Lower lobe of right lung (tissue), 2 donors: ENCODE measurements at regions not wholly inside any gene's neighbourhood (a gene's known extent, or its start where the extent isn't known, plus 50 kb on each side); places are given as distances from the start of the nearest gene placed in this dataset.

ENCODE experiments used
- ATAC-seq, 2 donors: fragments of 200-7000 bp; cut with Tn5 transposase; one replicate each; pipeline ENCODE4 v1.9.1; 2020 to 2022; ENCODE audit warnings: mild to moderate bottlenecking in 2 of 2, moderate library complexity in 2 of 2
- DNase-seq: peaks from one replicate; pipeline ENCODE4 v3.0.0-alpha.2; 2020
- H3K27ac ChIP-seq: fragments of 200-600 bp; one replicate; pipeline ENCODE4 v1.8.0; 2022
- H3K27me3 ChIP-seq: fragments of 200-600 bp; one replicate; pipeline ENCODE4 v1.8.0; 2022; ENCODE audit warnings: low read depth
- H3K36me3 ChIP-seq: fragments of 200-600 bp; one replicate; pipeline ENCODE4 v1.8.0; 2022; ENCODE audit warnings: mild to moderate bottlenecking
- H3K4me1 ChIP-seq: fragments of 200-600 bp; one replicate; pipeline ENCODE4 v1.8.0; 2022
- H3K4me3 ChIP-seq: fragments of 200-600 bp; one replicate; pipeline ENCODE4 v1.8.0; 2022; ENCODE audit warnings: mild to moderate bottlenecking
- H3K9me3 ChIP-seq: fragments of 200-600 bp; one replicate; pipeline ENCODE4 v1.8.0; 2022
- intact Hi-C: fragments of 100-400 bp; cut with DNase I; formaldehyde crosslinking; loops from one replicate; pipeline ENCODE4 v1.11.0; 2022
- TF ChIP-seq, protein P1 (sequence below): fragments of 200-600 bp; IDR thresholded peaks from one replicate; pipeline ENCODE4 v1.8.0; 2022; ENCODE audit warnings: antibody characterized with exemption, mild to moderate bottlenecking
- donor health status: DM: no; HTN: yes; CAD: no; lungs with severe emphysema.

DNA sequence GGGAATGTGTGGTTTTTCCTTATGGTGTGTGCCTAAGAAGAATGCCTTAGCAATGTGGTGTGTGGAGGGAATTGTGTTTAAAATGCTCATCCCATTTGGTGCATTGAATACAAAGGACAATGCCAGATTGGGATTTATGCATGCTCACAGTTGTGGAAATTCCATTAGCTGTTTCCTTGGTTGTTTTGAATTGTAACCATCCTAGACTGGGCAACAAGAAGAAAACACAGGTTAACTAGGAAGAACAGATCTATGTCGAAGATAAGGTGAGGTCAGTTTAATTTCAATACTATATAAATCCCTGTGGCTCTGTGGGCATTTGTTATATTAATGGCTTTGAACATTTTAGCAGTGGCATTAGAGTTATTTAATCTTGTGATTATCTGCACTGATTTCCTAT, 266.8 kb downstream of the MAT2B start:
- Histone ChIP-seq H3K36me3 (no peaks in the 10 kb centered on the region), H3K27ac (no peak overlapping the region), H3K4me1 (no peaks in the 10 kb centered on the region), H3K4me3 (no peak overlapping the region), H3K27me3 (no peaks in the 10 kb centered on the region), H3K9me3 (no peaks in the 10 kb centered on the region)
- TF ChIP-seq, protein P1, sequence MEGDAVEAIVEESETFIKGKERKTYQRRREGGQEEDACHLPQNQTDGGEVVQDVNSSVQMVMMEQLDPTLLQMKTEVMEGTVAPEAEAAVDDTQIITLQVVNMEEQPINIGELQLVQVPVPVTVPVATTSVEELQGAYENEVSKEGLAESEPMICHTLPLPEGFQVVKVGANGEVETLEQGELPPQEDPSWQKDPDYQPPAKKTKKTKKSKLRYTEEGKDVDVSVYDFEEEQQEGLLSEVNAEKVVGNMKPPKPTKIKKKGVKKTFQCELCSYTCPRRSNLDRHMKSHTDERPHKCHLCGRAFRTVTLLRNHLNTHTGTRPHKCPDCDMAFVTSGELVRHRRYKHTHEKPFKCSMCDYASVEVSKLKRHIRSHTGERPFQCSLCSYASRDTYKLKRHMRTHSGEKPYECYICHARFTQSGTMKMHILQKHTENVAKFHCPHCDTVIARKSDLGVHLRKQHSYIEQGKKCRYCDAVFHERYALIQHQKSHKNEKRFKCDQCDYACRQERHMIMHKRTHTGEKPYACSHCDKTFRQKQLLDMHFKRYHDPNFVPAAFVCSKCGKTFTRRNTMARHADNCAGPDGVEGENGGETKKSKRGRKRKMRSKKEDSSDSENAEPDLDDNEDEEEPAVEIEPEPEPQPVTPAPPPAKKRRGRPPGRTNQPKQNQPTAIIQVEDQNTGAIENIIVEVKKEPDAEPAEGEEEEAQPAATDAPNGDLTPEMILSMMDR = no peak
- intact Hi-C loops = no loop called here
- no peak for DNase-seq
- no peak for ATAC-seq

DNA sequence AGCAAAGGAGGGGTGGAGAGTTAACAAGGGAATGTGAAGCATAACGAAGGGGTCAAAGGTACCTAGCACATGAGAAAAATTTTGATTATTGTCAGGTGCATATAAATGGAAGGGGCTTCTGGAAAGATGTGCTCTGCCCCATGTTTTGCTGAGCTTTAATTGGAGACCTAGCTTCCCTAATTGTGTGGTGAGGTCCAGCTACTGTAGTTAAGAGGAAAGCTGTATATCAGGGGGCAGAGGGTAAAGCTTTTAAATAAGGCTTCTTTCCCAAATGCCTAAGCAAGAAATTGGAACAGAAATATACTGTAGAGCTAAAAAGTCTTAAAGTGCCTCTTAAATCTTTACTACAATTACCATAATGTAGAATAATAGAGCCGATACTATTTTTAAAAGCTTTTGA, 267.2 kb downstream of the MAT2B start:
- Histone ChIP-seq H3K4me3 (no peak overlapping the region), H3K36me3 (no peaks in the 10 kb centered on the region), H3K4me1 (no peaks in the 10 kb centered on the region), H3K27ac (no peak overlapping the region), H3K27me3 (no peaks in the 10 kb centered on the region), H3K9me3 (no peaks in the 10 kb centered on the region)
- TF ChIP-seq, protein P1 = no peak
- ATAC-seq = no peak
- DNase-seq = no peak
- intact Hi-C loops = no loop called here

DNA sequence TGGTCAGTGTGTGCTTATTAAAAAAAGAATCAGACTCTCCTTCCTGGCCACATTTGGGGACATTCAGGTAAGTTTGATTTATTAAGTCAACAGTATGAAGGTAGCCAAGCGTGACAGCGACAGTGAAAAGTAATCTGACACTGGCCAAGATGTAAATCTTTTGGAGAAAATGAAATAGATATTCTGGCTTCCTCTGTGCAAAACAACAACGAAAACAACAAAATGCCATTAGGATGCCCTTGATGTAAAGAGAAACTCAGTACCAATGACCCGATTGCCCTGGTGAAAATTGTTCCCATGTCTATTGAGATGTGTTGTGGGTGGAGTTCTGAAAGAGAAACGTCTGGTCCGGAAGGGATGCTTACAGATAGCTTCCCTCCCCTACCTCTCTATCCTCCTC, 267.8 kb downstream of the MAT2B start:
- no peaks in the 10 kb centered on the region for H3K9me3 ChIP-seq
- no peaks in the 10 kb centered on the region for H3K36me3 ChIP-seq
- H3K27me3 ChIP-seq = no peaks in the 10 kb centered on the region
- no peak for DNase-seq
- intact Hi-C loops = no loop called here
- no peaks in the 10 kb centered on the region for H3K4me1 ChIP-seq
- ATAC-seq = no peak
- no peak overlapping the region for H3K4me3 ChIP-seq
- TF ChIP-seq, protein P1 = no peak
- H3K27ac ChIP-seq = no peak overlapping the region

DNA sequence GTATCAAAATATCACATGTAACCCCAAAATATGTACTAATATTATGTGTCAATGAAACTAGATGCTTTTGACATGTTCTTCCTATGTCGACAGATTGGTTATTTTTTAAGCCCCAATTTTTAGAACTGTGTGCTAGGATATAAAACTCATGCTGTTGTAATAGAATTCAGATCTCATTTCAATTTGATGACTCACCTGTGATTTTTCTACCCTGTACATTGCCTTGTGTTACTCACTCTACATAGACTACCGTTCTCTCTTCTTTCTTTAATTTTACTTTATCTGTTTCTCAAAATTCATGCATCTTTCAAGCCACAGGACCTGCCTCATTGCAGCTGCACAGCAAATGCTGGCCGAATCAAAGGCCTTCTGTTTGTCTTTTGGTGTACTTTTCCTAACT, 284.5 kb downstream of the MAT2B start:
- TF ChIP-seq, protein P1 = no peak
- Histone ChIP-seq H3K36me3 (no peaks in the 10 kb centered on the region), H3K4me1 (no peaks in the 10 kb centered on the region), H3K9me3 (peaks cover 5% of the 10 kb centered on the region), H3K27me3 (no peaks in the 10 kb centered on the region), H3K4me3 (no peak overlapping the region), H3K27ac (no peak overlapping the region)
- ATAC-seq (no peak), DNase-seq (no peak)
- intact Hi-C loops = no loop called here

DNA sequence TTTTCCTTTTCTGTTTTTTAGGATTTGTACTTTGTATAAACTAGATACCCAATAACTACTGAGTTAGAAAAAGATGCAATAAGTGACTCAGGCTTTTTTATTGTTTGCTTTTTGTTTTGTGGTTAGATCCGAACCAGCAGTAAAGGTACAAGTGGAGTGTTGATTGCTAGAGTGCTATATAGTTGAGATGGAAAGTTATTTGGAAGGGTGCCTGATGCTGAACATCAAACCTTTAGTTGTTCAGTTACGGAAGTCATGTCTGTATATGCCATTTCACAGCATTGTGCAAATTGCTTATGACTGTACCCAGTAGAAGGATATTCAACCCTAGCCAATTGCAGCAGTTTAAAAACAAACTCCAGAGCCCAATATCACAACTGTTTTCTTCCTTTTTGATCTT, 285.1 kb downstream of the MAT2B start:
- H3K9me3 ChIP-seq = peaks cover 5% of the 10 kb centered on the region
- DNase-seq (no peak), ATAC-seq (no peak)
- H3K4me3 ChIP-seq = no peak overlapping the region
- TF ChIP-seq, protein P1 = no peak
- no peak overlapping the region for H3K27ac ChIP-seq
- no peaks in the 10 kb centered on the region for H3K27me3 ChIP-seq
- no peaks in the 10 kb centered on the region for H3K4me1 ChIP-seq
- intact Hi-C loops = no loop called here
- H3K36me3 ChIP-seq = no peaks in the 10 kb centered on the region

DNA sequence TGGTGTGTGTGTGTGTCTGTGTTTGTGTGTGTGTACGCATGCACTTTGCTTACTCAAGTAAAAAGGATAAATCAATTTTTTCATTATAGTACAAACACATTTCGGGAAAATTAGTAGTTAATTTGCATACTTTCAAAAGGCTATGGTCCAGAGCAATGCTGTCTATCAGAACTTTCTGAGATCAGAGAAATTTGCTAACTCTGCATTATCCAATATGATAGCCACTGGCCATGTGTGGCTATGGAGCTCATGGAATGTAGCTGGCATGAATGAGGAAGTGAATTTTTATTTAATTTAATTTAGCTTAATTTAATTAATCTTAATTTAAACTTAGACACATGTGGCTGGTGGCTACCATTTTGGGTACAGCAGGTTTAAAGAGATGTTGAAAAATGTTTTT, 289.6 kb downstream of the MAT2B start:
- Histone ChIP-seq H3K27me3 (no peaks in the 10 kb centered on the region), H3K4me1 (no peaks in the 10 kb centered on the region), H3K4me3 (no peak overlapping the region), H3K27ac (no peak overlapping the region), H3K9me3 (no peaks in the 10 kb centered on the region), H3K36me3 (no peaks in the 10 kb centered on the region)
- TF ChIP-seq, protein P1 = no peak
- DNase-seq = no peak
- intact Hi-C loops = no loop called here
- ATAC-seq = no peak
